ENCODE measurements at regions not wholly inside any gene's neighbourhood (a gene's known extent, or its start where the extent isn't known, plus 50 kb on each side); places are given as distances from the start of the nearest gene placed in this dataset.
"Not testable (repeated sequence)": the region's sequence is repeated elsewhere in the genome, so short reads cannot be mapped to it uniquely, and the experiment has no call there.

- no peak for TF ChIP-seq REST (IDR thresholded peaks at IDR 0.05; ENCODE audit: borderline replicate concordance)
- TF ChIP-seq RAD21 (conservative IDR thresholded peaks at IDR 0.05) = no peak
- TF ChIP-seq CTCF (IDR thresholded peaks at IDR 0.05; ENCODE audit: poor library complexity, severe bottlenecking) = no peak
- TF ChIP-seq SMC3 (conservative IDR thresholded peaks at IDR 0.05; ENCODE audit: poor library complexity) = no peak
- no peak for TF ChIP-seq POLR2AphosphoS5 (IDR thresholded peaks at IDR 0.05)
- TF ChIP-seq TAF1 (IDR thresholded peaks at IDR 0.05; ENCODE audit: low read depth) = no peak
- no peak for TF ChIP-seq EZH2 (IDR thresholded peaks at IDR 0.05; ENCODE audit: borderline replicate concordance, insufficient read depth, low read length, poor library complexity, severe bottlenecking)
- no peak for TF ChIP-seq MXI1 (conservative IDR thresholded peaks at IDR 0.05; ENCODE audit: poor library complexity, severe bottlenecking)
- TF ChIP-seq EP300 (conservative IDR thresholded peaks at IDR 0.05; ENCODE audit: poor library complexity, severe bottlenecking) = no peak
- H3K79me2 ChIP-seq (replicated peaks; ENCODE audit: insufficient read depth, low read length) = no peaks in the 10 kb centered on the region
- no peak overlapping the region for H2AFZ ChIP-seq (ENCODE audit: low read depth, low read length)
Observed at GRCh38 chr7:82655965-82656364, 212.4 kb upstream of the CACNA2D1 start.

GRCh38 chr7:82650095-82650494 is 206.5 kb upstream of the CACNA2D1 start:
- H3K9ac ChIP-seq (ENCODE audit: low read length); H3K27me3 ChIP-seq (ENCODE audit: insufficient read depth, low read depth, low read length); H3K4me3 ChIP-seq (ENCODE audit: low read length); H4K20me1 ChIP-seq (ENCODE audit: insufficient read depth); H3K79me2 ChIP-seq (replicated peaks; ENCODE audit: insufficient read depth, low read length); H3K4me2 ChIP-seq (ENCODE audit: low read length); H3K27ac ChIP-seq (ENCODE audit: low read length); H3K36me3 ChIP-seq (ENCODE audit: insufficient read depth, low read length); H3F3A ChIP-seq (ENCODE audit: insufficient read depth, low read length, poor library complexity, severe bottlenecking); H3K9me2 ChIP-seq (ENCODE audit: insufficient read depth, low read length); H3K9me3 ChIP-seq (ENCODE audit: low read length); H2AFZ ChIP-seq (ENCODE audit: low read depth, low read length): not testable (repeated sequence)

More at GRCh38 chr7:82655965-82656364, 212.4 kb upstream of the CACNA2D1 start:
- no peak overlapping the region for H3K9ac ChIP-seq (ENCODE audit: low read length)
- H3K27ac ChIP-seq (ENCODE audit: low read length) = no peak overlapping the region
- no peaks in the 10 kb centered on the region for H3F3A ChIP-seq (ENCODE audit: insufficient read depth, low read length, poor library complexity, severe bottlenecking)
- H3K4me3 ChIP-seq (ENCODE audit: low read length) = no peak overlapping the region
- no peaks in the 10 kb centered on the region for H3K36me3 ChIP-seq (ENCODE audit: insufficient read depth, low read length)
- no peaks in the 10 kb centered on the region for H3K9me2 ChIP-seq (ENCODE audit: insufficient read depth, low read length)
- H3K4me2 ChIP-seq (ENCODE audit: low read length) = no peak overlapping the region
- H3K9me3 ChIP-seq (ENCODE audit: low read length) = no peaks in the 10 kb centered on the region
- H4K20me1 ChIP-seq (ENCODE audit: insufficient read depth) = no peaks in the 10 kb centered on the region
- no peaks in the 10 kb centered on the region for H3K27me3 ChIP-seq (ENCODE audit: insufficient read depth, low read depth, low read length)

- no peak overlapping the region for H3K4me3 ChIP-seq (ENCODE audit: low read length)
- H3K9me2 ChIP-seq (ENCODE audit: insufficient read depth, low read length) = no peaks in the 10 kb centered on the region
- no peaks in the 10 kb centered on the region for H3K79me2 ChIP-seq (replicated peaks; ENCODE audit: insufficient read depth, low read length)
- H3F3A ChIP-seq (ENCODE audit: insufficient read depth, low read length, poor library complexity, severe bottlenecking) = no peaks in the 10 kb centered on the region
- no peak overlapping the region for H3K4me2 ChIP-seq (ENCODE audit: low read length)
- H2AFZ ChIP-seq (ENCODE audit: low read depth, low read length) = no peak overlapping the region
- H3K27me3 ChIP-seq (ENCODE audit: insufficient read depth, low read depth, low read length) = no peaks in the 10 kb centered on the region
- no peak overlapping the region for H3K9ac ChIP-seq (ENCODE audit: low read length)
- no peak overlapping the region for H3K27ac ChIP-seq (ENCODE audit: low read length)
- no peaks in the 10 kb centered on the region for H3K9me3 ChIP-seq (ENCODE audit: low read length)
- H3K36me3 ChIP-seq (ENCODE audit: insufficient read depth, low read length) = no peaks in the 10 kb centered on the region
- no peaks in the 10 kb centered on the region for H4K20me1 ChIP-seq (ENCODE audit: insufficient read depth)
- no peak for TF ChIP-seq TAF1 (IDR thresholded peaks at IDR 0.05; ENCODE audit: low read depth)
- no peak for TF ChIP-seq REST (IDR thresholded peaks at IDR 0.05; ENCODE audit: borderline replicate concordance)
- no peak for TF ChIP-seq MXI1 (conservative IDR thresholded peaks at IDR 0.05; ENCODE audit: poor library complexity, severe bottlenecking)
Observed at GRCh38 chr7:82633592-82633991, 190.0 kb upstream of the CACNA2D1 start.

All from neural cell (in vitro differentiated cells).